ENCODE measurements at regions not wholly inside any gene's neighbourhood (a gene's known extent, or its start where the extent isn't known, plus 50 kb on each side); places are given as distances from the start of the nearest gene placed in this dataset.

GRCh38 chr10:108445746-108446145 is 1281.2 kb upstream of the SORCS1 start:
- TF ChIP-seq CTCF (conservative IDR thresholded peaks at IDR 0.05; ENCODE audit: low read length) (no peak), EZH2phosphoT487 (IDR thresholded peaks at IDR 0.05; ENCODE audit: borderline replicate concordance, low read depth, low read length) (no peak)

Data from OCI-LY7 (cell line).